ENCODE measurements at regions not wholly inside any gene's neighbourhood (a gene's known extent, or its start where the extent isn't known, plus 50 kb on each side); places are given as distances from the start of the nearest gene placed in this dataset.

DNA sequence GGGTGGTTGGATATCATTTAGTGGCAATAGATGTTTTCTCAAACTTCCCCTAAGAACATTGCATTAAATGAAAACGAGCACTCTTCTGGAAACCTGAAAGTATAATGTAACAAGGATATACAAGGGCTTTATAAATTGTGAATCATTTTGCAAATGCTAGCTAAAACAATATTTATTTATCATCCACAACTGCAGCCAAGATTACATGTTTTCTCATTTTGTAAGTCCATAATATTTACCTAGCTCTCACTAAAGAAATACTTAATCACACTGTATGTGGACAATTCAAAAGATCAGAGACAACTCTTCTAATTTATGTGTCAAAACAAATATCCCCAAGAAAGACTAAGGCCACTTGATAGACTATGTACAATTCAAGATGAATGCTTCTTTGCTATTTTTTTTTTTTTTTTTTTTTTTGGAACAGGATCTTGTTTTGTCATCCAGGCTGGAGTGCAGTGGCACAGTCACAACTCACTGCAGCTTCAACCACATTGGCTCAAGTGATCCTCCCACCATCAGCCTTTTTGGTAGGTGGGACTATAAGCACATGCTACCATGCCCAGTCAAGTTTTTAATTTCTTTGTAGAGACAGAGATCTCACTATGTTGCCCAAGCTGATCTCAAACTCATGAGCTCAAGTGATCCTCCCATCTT, 427.7 kb upstream of the THBS1 start:
- DNase-seq (ENCODE audit: low read depth), result no peak

DNA sequence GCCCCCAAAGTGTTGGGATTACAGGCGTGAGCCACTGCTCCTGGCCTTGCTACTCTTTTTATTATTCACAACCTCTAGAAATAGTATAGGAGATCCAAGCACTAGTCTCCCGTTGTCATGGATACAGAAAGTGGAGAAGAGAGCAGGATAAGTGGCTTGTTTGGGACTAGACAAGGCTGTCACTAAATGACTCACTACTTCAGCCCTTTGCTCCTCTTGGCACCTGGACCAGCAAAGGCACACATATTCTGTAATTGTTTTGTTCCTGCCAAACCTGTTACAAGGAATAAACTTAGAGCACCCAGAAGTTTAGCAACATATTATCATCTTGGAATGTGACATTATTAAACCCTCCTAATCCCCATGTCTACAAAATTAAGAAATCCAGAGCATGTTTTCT, 427.2 kb upstream of the THBS1 start:
- no peak for DNase-seq (ENCODE audit: low read depth)

DNA sequence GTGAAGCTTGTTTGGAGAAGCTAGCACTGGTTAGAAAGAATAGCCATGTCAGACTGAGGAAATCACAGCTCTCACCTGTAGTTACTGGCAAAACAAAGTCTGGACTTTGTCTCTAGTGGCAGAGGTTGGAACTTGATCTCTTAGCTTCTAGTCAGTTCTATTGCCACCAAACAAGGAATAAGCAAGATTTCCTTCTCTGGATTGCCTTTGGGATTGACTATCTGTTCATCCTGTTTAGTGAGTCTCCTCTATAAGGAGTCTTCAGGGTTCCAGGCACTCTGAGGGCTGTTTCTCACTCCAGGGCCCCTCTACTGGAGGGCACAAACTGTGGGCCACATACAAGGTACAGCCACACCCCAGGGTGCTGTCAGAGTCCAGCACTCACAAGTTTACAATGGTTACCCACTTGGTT, 426.6 kb upstream of the THBS1 start:
- no peak for DNase-seq (ENCODE audit: low read depth)

GRCh38 chr15:39154776-39155175, 426.1 kb upstream of the THBS1 start:
- peak; percentile 69 for DNase-seq (ENCODE audit: low read depth)

GRCh38 chr15:39156166-39156565, 424.7 kb upstream of the THBS1 start:
- peak; percentile 81 for DNase-seq (ENCODE audit: low read depth)

DNA sequence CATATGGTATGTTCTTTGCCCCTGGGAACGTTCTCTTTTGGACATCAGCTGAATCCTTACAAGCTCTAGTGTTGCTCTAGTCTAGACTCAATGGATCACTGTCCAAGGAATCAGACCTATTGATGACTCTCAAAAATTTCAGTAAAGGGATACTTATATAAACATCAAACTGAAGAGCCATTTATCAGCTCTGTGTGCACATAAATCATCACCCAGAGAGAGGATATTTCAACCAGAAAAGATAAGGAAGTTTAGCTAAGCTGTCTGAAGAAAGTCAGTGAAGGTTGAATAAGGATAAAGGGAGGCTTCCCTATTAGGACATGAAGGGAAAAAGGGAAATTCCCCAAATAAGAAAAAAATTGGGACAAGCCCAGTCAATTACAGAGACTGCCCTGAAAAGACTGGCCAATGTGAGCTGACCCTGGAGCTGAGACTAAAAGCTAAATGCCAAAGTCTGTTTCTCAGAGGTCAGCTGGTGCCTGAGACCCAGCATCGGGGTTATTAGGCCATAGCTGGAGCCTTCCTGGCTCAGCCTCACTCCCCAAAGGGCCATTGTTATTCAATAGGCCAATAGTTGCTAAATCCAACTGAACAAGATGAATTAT, 424.1 kb upstream of the THBS1 start:
- no peak for DNase-seq (ENCODE audit: low read depth)

DNA sequence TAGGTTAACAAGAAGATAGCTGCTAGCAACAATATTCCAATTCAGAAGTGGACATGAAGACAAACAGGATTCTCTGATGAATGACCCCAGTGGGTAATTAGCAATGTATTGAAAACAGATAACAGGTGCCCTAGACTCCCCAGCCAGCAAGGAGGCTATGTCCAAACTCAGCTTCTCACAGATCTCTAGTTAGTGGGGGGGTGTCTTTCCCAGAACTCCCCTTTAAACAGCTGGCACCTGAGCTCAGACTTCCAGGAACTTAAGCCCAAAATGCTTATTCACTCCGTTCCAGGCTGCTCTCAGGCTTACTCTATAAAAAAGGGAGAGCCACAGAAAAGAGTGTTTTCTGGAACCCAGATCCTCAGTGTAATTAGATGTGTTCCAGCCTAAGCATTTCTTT, 423.0 kb upstream of the THBS1 start:
- no peak for DNase-seq (ENCODE audit: low read depth)

- DNase-seq (ENCODE audit: low read depth), result no peak
Observed at GRCh38 chr15:39159833-39160232, 421.0 kb upstream of the THBS1 start.

- no peak for DNase-seq (ENCODE audit: low read depth)
Observed at GRCh38 chr15:39161096-39161495, 419.8 kb upstream of the THBS1 start.

DNA sequence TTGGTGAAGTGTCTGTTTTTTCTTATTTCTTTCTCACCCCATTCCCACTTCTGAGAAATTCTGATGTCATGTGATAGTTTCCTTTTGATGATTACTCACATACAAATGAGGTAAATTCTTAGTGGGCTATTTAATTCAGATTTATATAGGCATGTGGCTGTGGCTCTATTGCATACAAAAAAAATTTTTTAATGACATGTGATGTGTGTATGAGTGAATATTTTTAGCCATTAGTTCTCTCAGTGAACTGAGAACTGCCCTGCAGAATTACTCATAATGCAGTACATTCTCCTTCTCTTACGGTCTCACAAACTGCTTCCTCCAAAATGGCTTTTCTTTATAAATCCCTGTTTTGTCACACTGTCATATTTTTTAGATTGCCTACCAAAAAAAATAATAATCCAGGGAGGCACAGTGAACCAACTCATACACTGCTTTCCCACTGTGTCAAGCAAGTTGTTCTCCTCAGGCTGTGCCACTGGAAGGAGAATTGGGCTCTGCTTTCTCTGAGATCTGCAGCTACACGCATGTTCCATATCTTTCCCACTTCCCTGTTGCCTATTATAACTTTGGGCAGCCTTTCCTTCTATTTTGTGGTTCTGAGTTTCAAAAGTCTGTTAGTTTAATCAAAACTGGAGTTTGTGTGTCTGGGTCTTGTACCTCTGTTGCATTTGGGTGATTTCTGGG, 415.7 kb upstream of the THBS1 start:
- DNase-seq (ENCODE audit: low read depth), result no peak

DNA sequence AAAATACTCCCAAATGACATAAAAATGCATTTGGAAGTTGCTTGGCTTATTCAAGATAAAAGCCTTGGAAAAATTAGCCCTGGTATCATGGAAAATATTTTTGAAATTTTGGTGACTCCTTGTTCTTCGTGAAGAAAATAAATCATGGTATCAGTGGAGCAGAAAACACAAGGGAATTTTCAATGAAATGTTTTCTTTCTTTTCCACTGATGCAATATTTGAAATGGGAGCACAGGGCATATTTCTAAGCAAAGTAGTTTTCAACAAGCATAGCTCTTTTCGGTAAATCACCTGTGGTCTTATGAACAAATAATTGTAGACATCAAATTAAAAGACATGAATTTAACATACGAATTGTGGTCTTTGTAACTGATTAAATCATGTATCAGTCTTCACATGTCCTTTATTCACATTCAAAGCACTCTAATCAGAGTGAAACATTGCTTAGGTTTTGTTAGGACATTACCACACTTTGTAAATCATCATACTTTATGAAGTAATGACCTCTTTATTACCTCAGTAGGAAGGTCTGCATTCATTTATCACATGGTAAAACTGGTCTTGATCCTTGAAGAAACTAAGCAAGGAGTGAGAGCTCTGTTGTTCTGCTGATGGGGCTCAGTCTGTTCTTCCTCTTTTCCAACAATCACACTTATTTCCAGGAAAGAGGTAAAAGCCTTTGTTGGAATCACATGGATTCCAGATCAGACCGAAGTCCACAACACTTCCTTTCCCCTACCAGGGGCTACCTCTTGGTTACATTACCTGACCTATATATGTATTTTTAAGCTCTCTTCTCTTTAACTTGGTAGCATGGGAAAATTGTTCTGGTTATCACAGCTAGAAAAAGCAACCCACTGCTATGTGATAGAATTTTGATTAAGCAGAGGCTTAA, 413.5 kb upstream of the THBS1 start:
- DNase-seq (ENCODE audit: low read depth), result no peak

- DNase-seq (ENCODE audit: low read depth), result peak; percentile 92
Observed at GRCh38 chr15:39171944-39172368, 408.9 kb upstream of the THBS1 start.

- no peak for DNase-seq (ENCODE audit: low read depth)
Observed at GRCh38 chr15:39172380-39173281, 408.2 kb upstream of the THBS1 start.

DNA sequence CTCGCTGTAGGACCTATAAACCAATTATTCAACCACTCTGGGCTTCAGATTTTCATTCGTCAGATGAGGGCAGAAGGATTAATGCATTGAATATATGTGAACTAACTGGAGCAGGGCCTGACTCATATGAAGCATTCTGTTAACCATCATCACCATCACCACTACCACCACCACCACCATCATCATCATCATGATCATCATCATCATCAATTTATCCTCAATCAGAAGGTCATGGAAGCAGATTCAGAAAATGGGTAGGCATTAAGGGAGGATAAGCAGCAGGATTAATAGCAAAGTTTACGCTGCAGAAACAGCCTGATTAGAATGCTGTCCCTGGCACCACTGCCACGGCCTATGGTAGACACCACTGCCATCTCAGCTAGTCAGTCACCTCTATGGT, 407.5 kb upstream of the THBS1 start:
- no peak for DNase-seq (ENCODE audit: low read depth)

- no peak for DNase-seq (ENCODE audit: low read depth)
Observed at GRCh38 chr15:39174332-39174731, 406.5 kb upstream of the THBS1 start.

- DNase-seq (ENCODE audit: low read depth), result no peak
Observed at GRCh38 chr15:39176030-39176429, 404.8 kb upstream of the THBS1 start.

DNA sequence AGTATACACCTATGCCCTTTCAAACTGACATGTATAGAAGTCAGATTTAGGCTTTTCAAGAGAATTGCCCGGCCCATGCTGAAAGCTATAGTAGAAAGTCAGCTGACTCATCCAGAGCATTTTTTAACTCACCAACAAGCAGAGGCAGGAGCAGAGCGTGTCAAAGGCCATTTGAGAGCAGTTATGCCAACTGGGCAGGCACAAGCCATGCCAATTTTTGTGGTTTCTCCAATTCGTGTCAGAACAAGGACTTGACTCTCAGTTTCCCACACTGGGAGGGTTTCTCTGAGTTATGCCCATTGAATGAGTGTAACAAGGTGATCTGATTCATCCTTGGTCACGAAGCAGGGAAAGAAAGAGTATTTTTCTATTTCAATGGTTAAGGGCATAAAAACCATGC, 403.3 kb upstream of the THBS1 start:
- no peak for DNase-seq (ENCODE audit: low read depth)

- no peak for DNase-seq (ENCODE audit: low read depth)
Observed at GRCh38 chr15:39180030-39180429, 400.8 kb upstream of the THBS1 start.

DNA sequence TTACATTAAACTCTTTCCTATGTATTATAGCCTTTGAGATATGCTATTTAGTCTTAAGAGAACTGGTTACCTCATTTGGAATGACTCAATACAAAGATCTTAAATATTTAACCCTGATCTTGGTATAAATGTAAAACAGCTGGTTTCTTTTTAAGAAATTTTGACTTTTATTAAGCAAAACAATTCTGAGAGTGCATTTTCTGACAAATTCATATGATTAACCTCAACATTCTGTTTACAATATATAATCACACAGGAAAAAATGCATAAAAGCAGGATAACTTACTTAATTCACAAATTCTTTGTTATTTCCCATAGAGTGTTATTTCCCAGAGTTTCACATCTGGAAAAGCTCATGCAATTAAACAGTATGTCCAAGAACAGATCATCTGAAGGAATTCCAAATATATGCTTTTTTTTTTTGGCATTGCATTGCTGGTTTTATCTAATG, 400.4 kb upstream of the THBS1 start:
- peak; percentile 88 for DNase-seq (ENCODE audit: low read depth)

DNA sequence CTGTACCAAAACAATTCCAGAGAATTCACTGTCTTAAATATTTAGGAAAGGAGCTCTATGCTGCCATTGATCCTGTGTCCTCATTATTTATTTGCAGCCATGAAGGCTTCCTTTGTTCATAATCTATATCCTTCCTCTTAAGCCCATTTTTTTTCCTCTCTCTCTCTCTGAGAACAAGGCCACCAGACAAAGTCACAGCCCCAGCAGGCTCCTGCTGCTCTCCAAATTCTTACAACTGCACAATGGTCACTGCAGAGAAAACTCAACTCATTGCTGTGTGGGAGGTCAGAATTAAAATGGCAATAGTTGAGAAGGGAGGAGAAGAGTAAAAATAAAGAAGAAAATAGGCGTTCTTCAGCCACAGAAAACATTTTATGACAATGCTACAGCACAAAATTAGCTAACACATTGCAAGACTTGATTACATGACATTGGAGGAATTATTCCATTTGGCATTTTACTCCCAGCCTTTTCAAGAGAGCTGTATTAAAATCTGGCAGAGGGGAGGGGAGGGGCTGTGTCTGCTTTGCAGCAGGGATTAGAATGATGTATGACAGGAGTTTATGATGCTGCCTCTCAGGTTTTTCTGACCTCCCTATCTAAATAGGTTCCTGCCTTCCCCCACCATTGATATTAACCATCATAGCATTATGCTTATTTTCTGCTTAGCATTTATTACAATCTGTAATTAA, 399.7 kb upstream of the THBS1 start:
- DNase-seq (ENCODE audit: low read depth), result no peak

DNA sequence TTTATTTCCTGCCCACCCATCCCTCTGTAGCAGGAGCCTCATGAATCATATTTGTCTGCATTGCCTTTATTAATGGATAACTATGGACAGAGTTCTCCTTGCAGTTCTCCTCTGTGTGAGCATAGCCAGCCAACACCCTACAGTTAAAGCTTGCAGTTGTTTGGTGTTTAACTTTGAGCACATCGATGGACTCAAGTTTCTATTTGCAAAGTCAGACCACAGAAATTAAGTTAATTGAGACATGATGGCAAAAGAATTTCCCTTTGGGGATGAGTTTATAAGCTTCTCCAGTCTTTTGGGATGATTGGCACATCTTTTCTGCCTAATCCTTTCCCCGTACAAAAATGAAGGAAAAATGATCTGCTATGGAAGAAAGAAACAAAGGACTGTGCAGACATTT, 398.9 kb upstream of the THBS1 start:
- peak; percentile 76 for DNase-seq (ENCODE audit: low read depth)

Data from GM04503 (cell line).